GM18861 (cell line): ENCODE measurements at regions not wholly inside any gene's neighbourhood (a gene's known extent, or its start where the extent isn't known, plus 50 kb on each side); places are given as distances from the start of the nearest gene placed in this dataset.
"Not testable (repeated sequence)": the region's sequence is repeated elsewhere in the genome, so short reads cannot be mapped to it uniquely, and the experiment has no call there.

Experiments used
- ATAC-seq: cut with Tn5 transposase; IDR thresholded peaks from one replicate; pipeline ENCODE4 v1.9.1; 2021; ENCODE audit not compliant: unreplicated experiment

DNA sequence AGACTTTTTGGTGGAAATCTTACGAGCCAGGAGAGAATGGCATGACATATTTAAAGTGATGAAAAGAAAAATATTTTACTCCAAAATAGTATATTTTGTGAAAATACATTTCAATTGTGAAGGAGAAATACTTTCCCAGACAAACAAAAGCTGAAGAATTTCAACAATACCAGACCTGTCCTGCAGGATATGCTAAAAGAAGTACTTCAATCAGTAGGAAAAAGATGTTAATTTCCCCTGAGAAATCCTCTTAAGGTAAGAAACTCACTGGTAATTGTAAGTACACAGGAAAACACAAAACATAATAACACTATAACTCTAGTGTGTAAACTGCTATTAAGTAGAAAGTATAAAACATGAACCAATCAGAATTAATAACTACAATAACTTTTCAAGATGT, 341.8 kb upstream of the GJE1 start:
- no peak for ATAC-seq

DNA sequence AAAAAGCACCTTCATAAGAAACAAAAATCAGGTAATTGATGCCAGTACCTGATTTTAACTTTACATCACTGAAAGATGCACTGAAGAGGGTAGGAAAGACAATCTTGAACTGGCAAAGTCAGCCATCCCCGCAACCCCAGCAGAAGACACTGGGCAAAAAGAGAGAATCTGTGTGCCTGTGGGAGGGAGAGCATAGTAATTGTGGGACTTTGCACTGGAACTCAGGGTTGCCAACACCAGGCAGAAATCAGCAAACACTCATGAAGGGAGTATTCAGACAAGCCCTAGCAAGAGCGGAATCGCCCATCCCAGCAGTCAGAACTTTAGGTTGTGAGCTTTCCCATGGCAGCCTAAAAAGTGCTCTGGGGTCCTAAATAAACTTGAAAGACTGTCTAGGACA, 344.6 kb upstream of the GJE1 start:
- no peak for ATAC-seq

DNA sequence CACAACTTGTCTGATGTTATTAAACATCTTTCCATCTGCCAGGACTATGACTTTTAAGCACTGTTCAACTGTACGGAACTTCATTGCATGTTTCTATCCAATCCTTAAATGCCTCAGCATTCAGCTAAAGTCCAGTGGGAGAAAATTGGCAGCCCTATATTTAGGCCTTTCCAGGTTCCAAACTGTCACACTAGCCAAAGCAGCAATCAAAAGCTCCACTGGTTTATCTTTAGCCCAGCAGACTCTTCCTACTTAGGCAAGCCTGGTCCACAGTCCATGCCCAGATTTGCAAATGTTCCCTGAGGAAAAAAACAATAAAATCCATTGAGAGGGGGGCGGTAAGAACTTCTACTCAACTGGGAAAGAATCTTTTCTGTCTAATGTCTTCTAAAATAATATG, 349.1 kb upstream of the GJE1 start:
- no peak for ATAC-seq

- ATAC-seq: no peak
These were observed 352.4 kb upstream of the GJE1 start for GRCh38 chr6:141780296-141780695.

GRCh38 chr6:141764388-141764787, 368.3 kb upstream of the GJE1 start:
- ATAC-seq: no peak

DNA sequence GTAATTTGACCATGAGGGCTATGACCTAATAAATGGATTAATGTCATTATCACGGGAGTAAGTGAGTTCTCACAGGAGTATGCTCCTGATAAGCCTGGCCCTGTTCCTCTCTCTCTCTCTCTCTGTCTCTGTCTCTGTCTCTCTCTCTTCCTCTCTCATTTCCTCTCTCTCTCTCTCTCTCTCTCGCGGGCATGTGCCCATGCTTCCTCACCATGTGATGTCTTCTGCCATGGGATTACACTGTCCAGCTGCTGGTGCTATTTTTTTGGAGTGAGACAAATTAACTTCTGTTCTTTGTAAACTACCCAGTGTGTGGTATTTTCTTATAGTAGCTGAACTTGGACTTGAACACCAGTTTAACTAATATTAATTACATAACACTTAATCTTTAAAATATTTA, 374.3 kb upstream of the GJE1 start:
- no peak for ATAC-seq

DNA sequence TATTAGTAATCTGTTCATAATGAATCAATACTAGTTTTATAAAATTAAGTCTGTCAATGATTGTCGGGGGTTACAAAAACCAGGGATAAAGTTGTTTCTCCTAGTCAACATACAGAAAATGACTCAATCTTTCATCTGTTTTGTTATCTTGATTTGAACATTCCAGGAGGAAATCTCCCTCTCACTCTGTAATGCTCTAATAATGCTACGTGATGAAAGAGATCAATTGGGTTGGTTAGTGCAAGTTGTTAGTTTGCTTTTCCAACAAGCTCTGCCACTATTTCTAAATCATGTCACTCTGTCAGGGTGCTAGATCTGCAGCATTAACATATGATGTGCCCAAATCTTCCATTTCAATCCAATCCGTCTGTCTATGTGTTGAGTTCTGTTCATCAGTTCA, 379.5 kb upstream of the GJE1 start:
- no peak for ATAC-seq

GRCh38 chr6:141752677-141753076, 380.0 kb upstream of the GJE1 start:
- ATAC-seq: peak; percentile 78

- not testable (repeated sequence) for ATAC-seq
These were observed 386.4 kb upstream of the GJE1 start for GRCh38 chr6:141746324-141746723.

GRCh38 chr6:141744971-141745370, 387.8 kb upstream of the GJE1 start:
- no peak for ATAC-seq

GRCh38 chr6:141744194-141744925, 388.4 kb upstream of the GJE1 start:
- no peak for ATAC-seq

DNA sequence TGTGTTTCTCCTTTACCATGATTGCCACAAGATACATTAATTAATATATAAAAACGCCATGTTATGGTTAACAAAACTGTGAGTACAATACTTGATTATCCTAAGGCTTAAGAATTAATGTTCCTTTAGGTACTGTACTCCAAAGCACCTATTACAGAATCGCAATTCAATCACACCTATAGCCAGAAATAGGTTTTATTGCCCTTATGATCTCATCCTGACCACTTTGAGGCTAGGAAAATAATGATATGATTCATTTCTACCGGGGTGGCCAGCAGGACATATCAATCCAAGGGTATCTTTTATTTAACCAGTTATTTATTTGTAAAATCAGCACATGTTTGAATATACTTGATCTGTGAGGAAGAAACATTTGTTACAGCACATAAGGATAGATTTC, 396.6 kb upstream of the GJE1 start:
- ATAC-seq: no peak

DNA sequence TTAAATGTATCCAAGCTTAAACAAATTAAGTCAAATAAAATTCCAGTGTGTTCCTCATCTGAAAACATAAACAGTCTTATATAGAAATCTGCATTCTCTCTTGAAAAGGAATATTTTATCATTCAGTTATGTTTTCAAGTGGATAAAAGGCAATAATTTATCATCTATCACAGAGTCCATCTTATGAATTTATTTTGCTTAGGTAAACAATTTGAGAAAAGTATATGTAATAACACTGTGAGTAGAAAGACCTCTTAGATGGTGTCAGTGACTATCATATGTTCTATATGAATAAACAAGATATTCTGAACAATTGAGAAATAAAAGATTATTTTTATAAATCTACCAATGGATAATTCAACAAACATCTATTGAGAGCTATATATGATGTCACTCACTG, 397.6 kb upstream of the GJE1 start:
- ATAC-seq: no peak

GRCh38 chr6:141734071-141734840, 398.5 kb upstream of the GJE1 start:
- no peak for ATAC-seq

DNA sequence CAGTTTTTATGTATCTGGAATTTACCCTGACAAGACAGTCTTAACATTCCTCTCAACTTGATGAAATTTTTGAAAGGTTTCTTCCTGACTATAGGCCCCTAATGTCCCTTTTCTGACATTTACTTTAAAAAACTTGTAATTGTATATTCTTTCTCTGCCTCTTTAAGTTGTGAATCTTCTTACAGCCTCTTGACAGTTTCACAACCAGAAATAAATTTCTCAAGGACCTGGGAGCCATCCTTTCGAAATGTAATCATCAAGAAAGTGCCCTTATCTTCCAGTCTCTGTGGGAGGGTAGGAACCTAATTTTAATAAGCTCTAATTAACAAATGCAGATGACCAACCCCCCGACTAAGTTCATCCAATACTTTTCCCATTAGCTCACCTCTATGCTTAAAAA, 403.6 kb upstream of the GJE1 start:
- ATAC-seq: no peak

DNA sequence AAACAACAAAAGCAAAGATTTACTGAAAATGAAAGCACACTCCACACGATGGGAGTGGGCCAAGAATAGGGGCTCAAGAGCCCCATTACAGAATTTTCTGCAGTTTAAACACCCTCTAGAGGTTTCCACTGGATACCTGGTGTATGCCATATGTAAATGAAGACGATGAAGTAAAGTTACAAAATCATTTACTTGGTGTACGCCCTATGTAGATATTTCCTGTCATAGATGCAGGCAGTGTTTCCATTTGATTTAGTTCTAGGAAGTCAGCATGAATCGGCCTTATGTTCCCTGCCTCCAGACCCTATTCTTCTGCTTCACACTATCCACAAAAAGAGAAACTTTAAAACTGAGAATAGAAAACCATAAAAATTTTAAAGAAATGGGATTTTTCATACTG, 404.4 kb upstream of the GJE1 start:
- no peak for ATAC-seq

DNA sequence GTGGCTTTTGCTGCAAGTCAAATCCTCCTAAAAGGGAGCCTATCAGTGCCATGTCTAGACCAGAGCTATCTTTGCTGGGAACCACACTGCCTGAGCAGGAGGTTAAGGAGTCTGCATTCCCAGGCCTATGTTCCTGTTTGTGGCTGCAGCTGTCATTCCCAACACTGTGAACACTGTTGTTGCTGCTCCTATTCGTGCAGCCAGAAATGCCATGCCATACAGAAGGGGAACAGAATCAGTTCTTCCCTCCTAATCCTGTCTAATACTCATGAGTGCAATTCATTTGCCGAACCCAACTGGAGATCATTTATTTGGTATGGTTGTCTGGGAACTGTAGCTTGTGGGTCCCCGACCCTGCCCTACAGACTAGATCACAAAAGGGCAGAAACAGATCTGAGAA, 406.5 kb upstream of the GJE1 start:
- no peak for ATAC-seq

GRCh38 chr6:141724731-141725130, 408.0 kb upstream of the GJE1 start:
- ATAC-seq: no peak

DNA sequence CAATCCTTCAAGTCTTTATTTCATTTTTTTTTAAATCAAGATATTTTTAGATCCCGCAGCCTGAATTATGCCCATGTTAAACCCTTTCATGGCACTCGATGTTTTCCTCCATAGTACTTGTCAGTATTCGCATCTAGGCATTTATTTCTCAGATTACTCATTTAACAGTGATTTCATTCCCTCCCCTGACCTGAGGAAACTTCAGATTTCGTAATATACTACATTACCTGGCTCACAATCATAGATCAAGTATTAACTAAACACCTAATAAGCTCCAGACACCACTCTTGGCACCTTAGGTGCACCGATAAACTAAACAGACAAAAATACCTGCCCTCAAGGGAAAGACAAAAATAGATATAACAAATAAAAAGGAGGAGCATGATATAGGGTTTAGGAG, 413.2 kb upstream of the GJE1 start:
- no peak for ATAC-seq

GRCh38 chr6:141705431-141705830, 427.3 kb upstream of the GJE1 start:
- no peak for ATAC-seq

GRCh38 chr6:141704151-141704550, 428.6 kb upstream of the GJE1 start:
- no peak for ATAC-seq

DNA sequence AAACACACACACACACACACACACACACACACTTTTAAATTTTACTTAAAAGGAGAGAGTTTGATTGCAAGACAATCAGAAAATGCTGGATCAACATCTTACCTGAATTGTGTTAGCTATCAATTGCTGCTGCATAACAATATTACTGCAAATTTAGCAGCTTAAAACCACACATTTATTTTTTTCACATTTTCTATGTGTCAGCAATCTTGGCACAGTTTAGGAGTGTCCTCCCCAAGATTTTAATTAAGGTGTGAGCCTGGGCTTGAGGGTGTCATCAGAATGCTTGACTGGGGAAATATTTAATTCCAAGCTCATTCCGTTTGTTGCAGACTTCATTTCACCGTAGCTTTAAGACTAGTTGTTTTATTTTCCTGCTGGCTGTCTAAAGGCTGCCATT, 431.0 kb upstream of the GJE1 start:
- ATAC-seq: no peak

DNA sequence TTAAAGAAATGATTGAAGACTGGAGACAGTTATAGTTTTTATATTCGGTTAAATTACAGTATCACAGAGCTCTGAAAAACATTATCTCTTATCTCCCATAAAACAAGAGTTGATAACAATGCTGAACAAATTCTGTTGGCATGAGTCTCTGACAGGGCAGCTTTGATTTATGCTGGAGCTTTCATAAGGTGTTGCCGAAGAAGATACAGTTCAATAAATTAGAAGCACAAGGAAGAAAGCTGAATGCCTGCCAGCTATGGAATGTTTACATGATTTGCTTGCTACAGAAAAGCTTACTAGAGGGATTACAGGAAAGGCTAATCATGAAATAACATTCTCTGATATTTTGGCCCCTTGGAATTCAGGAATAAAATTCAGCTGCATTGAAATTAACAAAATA, 431.9 kb upstream of the GJE1 start:
- no peak for ATAC-seq
